MM.1S (cell line): ENCODE measurements at regions not wholly inside any gene's neighbourhood (a gene's known extent, or its start where the extent isn't known, plus 50 kb on each side); places are given as distances from the start of the nearest gene placed in this dataset.

Experiments used
- CTCF ChIP-seq: fragments of 300-600 bp; sonication (generic); IDR thresholded peaks from 2 replicates; pipeline ENCODE4 v1.5.1; 2016; ENCODE audit warnings: antibody characterized with exemption, low read length, mixed read lengths
- EZH2 ChIP-seq: fragments of 300-600 bp; sonication (generic); optimal IDR thresholded peaks from 2 replicates; pipeline ENCODE3; 2017; ENCODE audit warnings: low read depth, mild to moderate bottlenecking, antibody characterized with exemption, low read length, mixed read lengths
- EZH2phosphoT487 ChIP-seq: fragments of 300-600 bp; sonication (generic); IDR thresholded peaks from 2 replicates; pipeline ENCODE4 v1.6.1; 2018; ENCODE audit warnings: antibody characterized with exemption, low read length

- TF ChIP-seq CTCF: no peak
- no peak for TF ChIP-seq EZH2
- no peak for TF ChIP-seq EZH2phosphoT487
Measured at GRCh38 chr12:74889563-74890236, 319.9 kb downstream of the KCNC2 start.
